ENCODE measurements at regions not wholly inside any gene's neighbourhood (a gene's known extent, or its start where the extent isn't known, plus 50 kb on each side); places are given as distances from the start of the nearest gene placed in this dataset.

DNA sequence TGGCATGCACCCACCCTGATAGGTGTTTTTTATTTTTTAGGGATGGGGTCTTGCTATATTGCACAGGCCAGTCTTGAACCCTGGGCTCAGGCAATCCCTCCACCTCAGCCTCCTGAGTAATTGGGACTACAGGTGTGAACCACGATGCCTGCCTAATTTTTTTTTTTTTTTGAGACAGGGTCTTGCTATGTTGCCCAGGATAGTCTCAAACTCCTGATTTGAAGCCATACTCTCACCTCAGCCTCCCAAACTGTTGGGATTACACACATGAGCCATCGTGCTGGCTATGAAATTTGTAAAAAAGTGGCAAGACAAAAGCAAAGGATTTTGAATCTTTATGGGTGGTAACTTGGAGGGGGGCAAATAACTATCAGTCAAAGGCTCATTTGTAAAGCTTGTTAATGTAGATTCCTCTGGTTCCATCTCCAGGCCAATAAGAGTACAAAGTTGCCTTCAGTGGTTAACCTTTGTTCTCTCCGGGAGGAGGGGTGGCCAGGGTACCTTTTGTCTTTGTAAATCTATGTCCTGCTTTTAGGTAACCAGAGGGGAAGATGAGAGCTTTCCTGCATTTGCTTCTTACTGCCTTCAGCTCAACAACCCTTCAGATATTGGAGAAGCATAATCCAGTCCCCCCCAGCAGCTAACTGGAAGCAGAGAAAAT lies 372.0 kb upstream of the JARID2 start:
- DNase-seq, result no peak
- no peak for ATAC-seq
- H3K4me3 ChIP-seq, result no peak overlapping the region
- no peak for TF ChIP-seq POLR2A (IDR thresholded peaks at IDR 0.05)
- TF ChIP-seq, protein P1, sequence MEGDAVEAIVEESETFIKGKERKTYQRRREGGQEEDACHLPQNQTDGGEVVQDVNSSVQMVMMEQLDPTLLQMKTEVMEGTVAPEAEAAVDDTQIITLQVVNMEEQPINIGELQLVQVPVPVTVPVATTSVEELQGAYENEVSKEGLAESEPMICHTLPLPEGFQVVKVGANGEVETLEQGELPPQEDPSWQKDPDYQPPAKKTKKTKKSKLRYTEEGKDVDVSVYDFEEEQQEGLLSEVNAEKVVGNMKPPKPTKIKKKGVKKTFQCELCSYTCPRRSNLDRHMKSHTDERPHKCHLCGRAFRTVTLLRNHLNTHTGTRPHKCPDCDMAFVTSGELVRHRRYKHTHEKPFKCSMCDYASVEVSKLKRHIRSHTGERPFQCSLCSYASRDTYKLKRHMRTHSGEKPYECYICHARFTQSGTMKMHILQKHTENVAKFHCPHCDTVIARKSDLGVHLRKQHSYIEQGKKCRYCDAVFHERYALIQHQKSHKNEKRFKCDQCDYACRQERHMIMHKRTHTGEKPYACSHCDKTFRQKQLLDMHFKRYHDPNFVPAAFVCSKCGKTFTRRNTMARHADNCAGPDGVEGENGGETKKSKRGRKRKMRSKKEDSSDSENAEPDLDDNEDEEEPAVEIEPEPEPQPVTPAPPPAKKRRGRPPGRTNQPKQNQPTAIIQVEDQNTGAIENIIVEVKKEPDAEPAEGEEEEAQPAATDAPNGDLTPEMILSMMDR (IDR thresholded peaks at IDR 0.05 in 4 of 5, conservative IDR thresholded peaks at IDR 0.05 in 1 of 5), result no peak
- no peaks in the 10 kb centered on the region for H3K27me3 ChIP-seq
- in situ Hi-C loops (cut with MboI; ENCODE audit: low sequenced_read_pairs in 4 of 4) (no loop called here), intact Hi-C loops (cut with DNase I; ENCODE audit: low total_unique reads) (loop anchor here (5.0 kb wide), 1 partner anchor 662 kb away; no protein-coding TSS in a partner anchor)
- H3K27ac ChIP-seq, result no peak overlapping the region
- no peaks in the 10 kb centered on the region for H3K36me3 ChIP-seq
- no peaks in the 10 kb centered on the region for H3K9me3 ChIP-seq
- H3K4me1 ChIP-seq, result peaks cover 28 to 33% of the 10 kb centered on the region in 2 donors

DNA sequence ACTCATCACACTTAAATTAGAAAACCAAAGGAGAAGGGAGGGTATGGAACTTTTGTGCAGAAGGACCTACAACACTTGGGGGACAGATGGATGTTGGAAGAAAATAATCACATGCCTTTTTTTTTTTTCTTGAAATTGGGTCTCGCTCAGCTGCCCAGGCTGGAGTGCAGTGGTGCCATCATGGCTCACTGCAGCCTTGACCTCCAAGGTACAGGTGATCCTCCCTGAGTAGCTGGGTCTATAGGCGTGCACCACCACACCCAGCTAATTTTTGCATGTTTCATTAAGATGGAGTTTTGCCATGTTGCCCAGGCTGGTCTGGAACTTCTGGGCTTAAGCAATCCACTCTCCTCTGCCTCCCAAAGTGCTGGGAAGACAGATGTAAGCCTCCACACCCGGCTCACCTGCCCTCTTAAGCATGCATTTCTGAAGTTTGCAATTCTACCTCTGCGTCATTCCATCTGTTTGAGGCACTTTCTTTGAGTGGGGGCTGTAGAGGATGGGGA lies 370.8 kb upstream of the JARID2 start:
- intact Hi-C loops (cut with DNase I; ENCODE audit: low total_unique reads), result loop anchor here (5.0 kb wide), 1 partner anchor 663 kb away; no protein-coding TSS in a partner anchor
- H3K36me3 ChIP-seq, result no peaks in the 10 kb centered on the region
- TF ChIP-seq, protein P1 (IDR thresholded peaks at IDR 0.05 in 4 of 5, conservative IDR thresholded peaks at IDR 0.05 in 1 of 5), result no peak
- TF ChIP-seq POLR2A (IDR thresholded peaks at IDR 0.05), result no peak
- peaks cover 28 to 40% of the 10 kb centered on the region in 2 donors for H3K4me1 ChIP-seq
- DNase-seq, result no peak
- in situ Hi-C loops (cut with MboI; ENCODE audit: low sequenced_read_pairs in 4 of 4), result loop anchor here in 2 of 4 donors (25.0 kb wide), 1 partner anchor 612 kb away; no protein-coding TSS in a partner anchor
- H3K4me3 ChIP-seq, result no peak overlapping the region
- H3K9me3 ChIP-seq, result no peaks in the 10 kb centered on the region
- H3K27me3 ChIP-seq, result no peaks in the 10 kb centered on the region
- H3K27ac ChIP-seq, result no peak overlapping the region
- ATAC-seq, result no peak

DNA sequence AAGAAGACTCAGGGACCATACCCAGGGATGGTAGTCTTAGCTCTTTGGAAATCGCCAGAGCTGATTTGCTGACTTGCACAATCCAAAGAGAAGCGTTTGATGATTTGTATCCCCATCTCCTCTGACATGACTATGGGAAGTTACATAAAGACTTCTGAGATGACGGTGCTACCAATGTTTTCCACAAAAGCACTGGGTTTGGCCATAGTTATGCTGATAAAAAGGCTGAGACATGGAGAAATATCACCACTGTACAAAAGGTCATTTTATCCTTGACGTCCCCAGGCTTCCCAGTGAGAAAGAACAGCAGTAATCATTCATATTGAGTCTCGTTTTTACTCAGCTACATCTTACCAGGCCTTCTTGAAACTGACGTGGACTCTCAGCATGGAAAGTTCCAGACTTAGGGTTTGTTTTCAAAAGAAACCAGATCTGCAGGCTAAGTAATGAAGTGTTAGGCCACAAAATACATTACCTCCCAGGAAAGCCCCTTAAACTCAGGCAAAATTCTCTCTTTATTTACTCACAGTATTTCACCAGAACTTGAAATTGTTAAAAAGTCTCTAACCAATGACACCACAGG lies 370.3 kb upstream of the JARID2 start:
- DNase-seq (no peak), ATAC-seq (no peak)
- Histone ChIP-seq H3K27ac (peak overlapping the region in 1 of 4 donors; percentile 88), H3K4me3 (no peak overlapping the region), H3K36me3 (no peaks in the 10 kb centered on the region), H3K27me3 (no peaks in the 10 kb centered on the region), H3K4me1 (peaks cover 24 to 43% of the 10 kb centered on the region in 2 donors), H3K9me3 (no peaks in the 10 kb centered on the region)
- in situ Hi-C loops (cut with MboI; ENCODE audit: low sequenced_read_pairs in 4 of 4) (loop anchor here in 2 of 4 donors (25.0 kb wide), 1 partner anchor 612 kb away; no protein-coding TSS in a partner anchor), intact Hi-C loops (cut with DNase I; ENCODE audit: low total_unique reads) (no loop called here)
- no peak for TF ChIP-seq POLR2A (IDR thresholded peaks at IDR 0.05)
- TF ChIP-seq, protein P1 (IDR thresholded peaks at IDR 0.05 in 4 of 5, conservative IDR thresholded peaks at IDR 0.05 in 1 of 5), result no peak

DNA sequence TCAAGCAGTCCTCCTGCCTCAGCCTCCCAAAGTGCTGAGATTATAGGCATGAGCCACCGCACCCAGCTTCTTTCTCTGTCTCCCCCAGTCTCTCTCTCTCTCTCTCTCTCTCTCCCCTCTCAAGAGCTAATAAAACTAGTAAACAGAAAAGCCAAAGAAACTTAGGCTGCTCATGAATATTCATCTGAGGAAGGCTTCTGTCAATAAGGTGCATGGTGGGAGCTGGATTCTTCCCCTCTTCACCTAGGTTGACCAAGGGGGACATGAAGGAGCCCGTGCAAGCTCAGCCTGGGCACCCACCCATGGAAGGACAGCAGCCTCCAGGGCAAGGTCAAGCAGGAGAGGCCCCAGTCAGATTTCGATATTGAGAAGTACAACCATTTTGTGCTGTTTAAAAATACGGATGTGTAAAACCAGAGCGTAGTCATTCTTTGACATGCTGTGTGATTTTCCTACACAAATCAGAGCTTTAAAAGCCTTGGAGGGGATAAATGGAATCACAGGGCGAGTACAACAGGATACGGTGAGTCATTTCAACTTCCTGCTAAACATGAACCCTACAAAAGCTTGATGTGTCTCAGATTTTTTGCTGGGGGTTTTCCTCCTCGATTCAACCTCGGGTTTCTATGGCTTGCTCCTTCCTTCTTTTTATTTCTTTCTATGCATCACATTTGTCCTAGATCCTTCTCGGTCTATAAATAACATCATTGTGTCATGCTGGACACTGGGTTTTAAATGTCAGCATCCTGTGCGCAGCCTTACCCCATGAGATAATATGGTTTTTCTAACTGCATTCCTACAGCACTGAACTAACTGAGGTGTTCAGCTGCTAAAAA lies 368.9 kb upstream of the JARID2 start:
- DNase-seq, result peak in 1 of 2 donors; percentile 48

More for the DNA sequence above, 368.9 kb upstream of the JARID2 start:
- in situ Hi-C loops (cut with MboI; ENCODE audit: low sequenced_read_pairs in 4 of 4) (loop anchor here in 2 of 4 donors (25.0 kb wide), 1 partner anchor 610 kb away; no protein-coding TSS in a partner anchor), intact Hi-C loops (cut with DNase I; ENCODE audit: low total_unique reads) (no loop called here)
- Histone ChIP-seq H3K4me1 (peaks cover 24 to 46% of the 10 kb centered on the region in 2 donors), H3K4me3 (peak overlapping the region in 2 of 4 donors; percentile 14 to 26), H3K27ac (peak overlapping the region; percentile 75 to 88 (median 76)), H3K9me3 (no peaks in the 10 kb centered on the region), H3K36me3 (no peaks in the 10 kb centered on the region), H3K27me3 (no peaks in the 10 kb centered on the region)
- ATAC-seq, result peak; percentile 91 to 93
- peak in 1 of 2 donors; percentile 44 for TF ChIP-seq POLR2A (IDR thresholded peaks at IDR 0.05)
- TF ChIP-seq, protein P1 (IDR thresholded peaks at IDR 0.05 in 4 of 5, conservative IDR thresholded peaks at IDR 0.05 in 1 of 5), result no peak
